ENCODE measurements at regions not wholly inside any gene's neighbourhood (a gene's known extent, or its start where the extent isn't known, plus 50 kb on each side); places are given as distances from the start of the nearest gene placed in this dataset.

GRCh38 chr14:76613616-76614015 is 147.7 kb upstream of the VASH1 start:
- peaks cover 3% of the 10 kb centered on the region for H3K36me3 Mint-ChIP-seq (ENCODE audit: low read depth)
- no peak overlapping the region for H3K27ac Mint-ChIP-seq (ENCODE audit: unreplicated experiment)
- no peak for DNase-seq (ENCODE audit: low spot score)
- H3K27me3 Mint-ChIP-seq (ENCODE audit: low read depth), result peaks cover 26% of the 10 kb centered on the region
- TF ChIP-seq CTCF (IDR thresholded peaks at IDR 0.05), result no peak
- H3K4me3 Mint-ChIP-seq (ENCODE audit: unreplicated experiment), result no peak overlapping the region
- H3K9me3 Mint-ChIP-seq (ENCODE audit: low read depth), result peaks cover 12% of the 10 kb centered on the region
- no peaks in the 10 kb centered on the region for H3K4me1 Mint-ChIP-seq (ENCODE audit: low read depth)

- DNase-seq (ENCODE audit: low spot score), result no peak
- no peak for TF ChIP-seq CTCF (IDR thresholded peaks at IDR 0.05)
- peaks cover 17% of the 10 kb centered on the region for H3K9me3 Mint-ChIP-seq (ENCODE audit: low read depth)
- H3K36me3 Mint-ChIP-seq (ENCODE audit: low read depth), result peaks cover 3% of the 10 kb centered on the region
- H3K4me3 Mint-ChIP-seq (ENCODE audit: unreplicated experiment), result no peak overlapping the region
- H3K27ac Mint-ChIP-seq (ENCODE audit: unreplicated experiment), result no peak overlapping the region
- H3K27me3 Mint-ChIP-seq (ENCODE audit: low read depth), result peaks cover 26% of the 10 kb centered on the region
- H3K4me1 Mint-ChIP-seq (ENCODE audit: low read depth), result no peaks in the 10 kb centered on the region
These were observed 145.9 kb upstream of the VASH1 start for GRCh38 chr14:76615331-76615730.

- peaks cover 3% of the 10 kb centered on the region for H3K36me3 Mint-ChIP-seq (ENCODE audit: low read depth)
- TF ChIP-seq CTCF (IDR thresholded peaks at IDR 0.05), result no peak
- H3K27me3 Mint-ChIP-seq (ENCODE audit: low read depth), result peaks cover 24% of the 10 kb centered on the region
- H3K9me3 Mint-ChIP-seq (ENCODE audit: low read depth), result peaks cover 17% of the 10 kb centered on the region
- no peak for DNase-seq (ENCODE audit: low spot score)
- no peak overlapping the region for H3K27ac Mint-ChIP-seq (ENCODE audit: unreplicated experiment)
- no peaks in the 10 kb centered on the region for H3K4me1 Mint-ChIP-seq (ENCODE audit: low read depth)
- no peak overlapping the region for H3K4me3 Mint-ChIP-seq (ENCODE audit: unreplicated experiment)
These were observed 143.8 kb upstream of the VASH1 start for GRCh38 chr14:76617440-76617839.

GRCh38 chr14:76636602-76637001 is 124.7 kb upstream of the VASH1 start:
- no peak overlapping the region for H3K4me3 Mint-ChIP-seq (ENCODE audit: unreplicated experiment)
- DNase-seq (ENCODE audit: low spot score), result no peak
- H3K36me3 Mint-ChIP-seq (ENCODE audit: low read depth), result peaks cover 1% of the 10 kb centered on the region
- no peak for TF ChIP-seq CTCF (IDR thresholded peaks at IDR 0.05)
- H3K27ac Mint-ChIP-seq (ENCODE audit: unreplicated experiment), result no peak overlapping the region
- peaks cover 18% of the 10 kb centered on the region for H3K27me3 Mint-ChIP-seq (ENCODE audit: low read depth)
- H3K4me1 Mint-ChIP-seq (ENCODE audit: low read depth), result no peaks in the 10 kb centered on the region
- H3K9me3 Mint-ChIP-seq (ENCODE audit: low read depth), result peaks cover 5% of the 10 kb centered on the region

- Mint-ChIP-seq H3K27ac (ENCODE audit: unreplicated experiment) (no peak overlapping the region), H3K27me3 (ENCODE audit: low read depth) (peaks cover 26% of the 10 kb centered on the region), H3K4me3 (ENCODE audit: unreplicated experiment) (no peak overlapping the region), H3K4me1 (ENCODE audit: low read depth) (no peaks in the 10 kb centered on the region), H3K9me3 (ENCODE audit: low read depth) (peaks cover 5% of the 10 kb centered on the region), H3K36me3 (ENCODE audit: low read depth) (no peaks in the 10 kb centered on the region)
- TF ChIP-seq CTCF (IDR thresholded peaks at IDR 0.05), result no peak
- DNase-seq (ENCODE audit: low spot score), result no peak
These were observed 122.4 kb upstream of the VASH1 start for GRCh38 chr14:76638841-76639240.

Data from chondrocyte (in vitro differentiated cells).